ENCODE measurements at regions not wholly inside any gene's neighbourhood (a gene's known extent, or its start where the extent isn't known, plus 50 kb on each side); places are given as distances from the start of the nearest gene placed in this dataset.
"Not testable (repeated sequence)": the region's sequence is repeated elsewhere in the genome, so short reads cannot be mapped to it uniquely, and the experiment has no call there.

GRCh38 chr21:35719080-35719479 is 341.2 kb downstream of the SETD4 start:
- H3K27ac ChIP-seq (ENCODE audit: low read length), result no peak overlapping the region
- no peak overlapping the region for H3K4me3 ChIP-seq (ENCODE audit: low read length in 2 of 2)

DNA sequence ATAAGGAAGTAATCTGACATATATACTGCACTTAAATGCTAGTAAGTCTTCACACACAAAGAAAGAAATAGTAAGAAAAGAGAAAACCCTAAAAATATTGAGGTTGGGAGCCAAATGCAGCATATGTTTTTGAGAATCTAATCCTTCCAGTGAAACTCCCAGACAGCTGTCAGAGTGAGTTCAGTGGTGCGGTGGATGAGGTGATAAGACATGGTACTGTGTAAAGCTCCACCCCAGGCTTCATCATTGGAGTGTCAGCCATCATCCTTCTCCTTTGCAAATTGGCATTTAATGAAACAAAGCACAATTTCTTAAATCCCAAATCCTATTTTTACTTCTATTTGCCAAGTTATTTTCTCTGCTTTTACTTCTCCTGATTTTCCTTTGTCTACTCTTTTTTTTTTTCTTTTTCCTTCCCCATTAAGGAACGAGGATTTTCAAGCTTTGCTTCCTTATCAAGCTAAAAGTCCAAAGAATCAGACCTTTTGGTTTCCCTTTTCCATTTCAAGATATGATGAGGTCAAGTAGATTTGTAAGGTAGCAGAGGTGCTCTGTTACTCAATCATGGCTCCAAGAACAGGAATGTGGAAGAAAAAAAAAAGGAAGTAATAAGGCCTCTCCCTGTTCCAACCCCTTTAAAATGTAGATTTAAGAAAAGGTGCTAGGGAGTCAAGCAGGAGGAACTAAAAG is 343.3 kb downstream of the SETD4 start:
- H3K4me1 ChIP-seq (ENCODE audit: control insufficient read depth, insufficient read depth, low read length), result no peaks in the 10 kb centered on the region
- no peaks in the 10 kb centered on the region for H3K36me3 ChIP-seq (ENCODE audit: control insufficient read depth in 2 of 2, insufficient read depth in 2 of 2, low read length in 2 of 2)
- H3K27me3 ChIP-seq (ENCODE audit: control insufficient read depth in 1 of 2, insufficient read depth in 2 of 2, low read length in 2 of 2), result peaks cover 3 to 4% of the 10 kb centered on the region in 2 donors
- H3K9me3 ChIP-seq (ENCODE audit: control insufficient read depth in 2 of 2, low read length in 2 of 2), result no peaks in the 10 kb centered on the region
- H3K4me3 ChIP-seq (ENCODE audit: low read length in 2 of 2), result no peak overlapping the region
- no peak overlapping the region for H3K27ac ChIP-seq (ENCODE audit: low read length)
- H3K9ac ChIP-seq (ENCODE audit: low read length in 2 of 2), result no peak overlapping the region

More at GRCh38 chr21:35719080-35719479, 341.2 kb downstream of the SETD4 start:
- H3K27me3 ChIP-seq (ENCODE audit: control insufficient read depth in 1 of 2, insufficient read depth in 2 of 2, low read length in 2 of 2), result peaks cover 2 to 3% of the 10 kb centered on the region in 2 donors
- H3K9me3 ChIP-seq (ENCODE audit: control insufficient read depth in 2 of 2, low read length in 2 of 2), result no peaks in the 10 kb centered on the region
- H3K36me3 ChIP-seq (ENCODE audit: control insufficient read depth in 2 of 2, insufficient read depth in 2 of 2, low read length in 2 of 2), result no peaks in the 10 kb centered on the region
- H3K9ac ChIP-seq (ENCODE audit: low read length in 2 of 2), result no peak overlapping the region
- H3K4me1 ChIP-seq (ENCODE audit: control insufficient read depth, insufficient read depth, low read length), result no peaks in the 10 kb centered on the region

- Histone ChIP-seq H3K36me3 (ENCODE audit: control insufficient read depth in 2 of 2, insufficient read depth in 2 of 2, low read length in 2 of 2) (no peaks in the 10 kb centered on the region), H3K27ac (ENCODE audit: low read length) (no peak overlapping the region), H3K9me3 (ENCODE audit: control insufficient read depth in 2 of 2, low read length in 2 of 2) (no peaks in the 10 kb centered on the region), H3K9ac (ENCODE audit: low read length in 2 of 2) (no peak overlapping the region), H3K4me1 (ENCODE audit: control insufficient read depth, insufficient read depth, low read length) (no peaks in the 10 kb centered on the region), H3K4me3 (ENCODE audit: low read length in 2 of 2) (no peak overlapping the region), H3K27me3 (ENCODE audit: control insufficient read depth in 1 of 2, insufficient read depth in 2 of 2, low read length in 2 of 2) (peaks cover 3 to 4% of the 10 kb centered on the region in 2 donors)
These were observed 346.4 kb downstream of the SETD4 start for GRCh38 chr21:35713914-35714313.

GRCh38 chr21:35711661-35712060 is 348.7 kb downstream of the SETD4 start:
- no peaks in the 10 kb centered on the region for H3K4me1 ChIP-seq (ENCODE audit: control insufficient read depth, insufficient read depth, low read length)
- H3K27me3 ChIP-seq (ENCODE audit: control insufficient read depth in 1 of 2, insufficient read depth in 2 of 2, low read length in 2 of 2), result peaks cover 3 to 4% of the 10 kb centered on the region in 2 donors
- peaks cover 0 to 2% of the 10 kb centered on the region in 2 donors for H3K9me3 ChIP-seq (ENCODE audit: control insufficient read depth in 2 of 2, low read length in 2 of 2)
- no peaks in the 10 kb centered on the region for H3K36me3 ChIP-seq (ENCODE audit: control insufficient read depth in 2 of 2, insufficient read depth in 2 of 2, low read length in 2 of 2)
- no peak overlapping the region for H3K4me3 ChIP-seq (ENCODE audit: low read length in 2 of 2)
- no peak overlapping the region for H3K27ac ChIP-seq (ENCODE audit: low read length)
- no peak overlapping the region for H3K9ac ChIP-seq (ENCODE audit: low read length in 2 of 2)

DNA sequence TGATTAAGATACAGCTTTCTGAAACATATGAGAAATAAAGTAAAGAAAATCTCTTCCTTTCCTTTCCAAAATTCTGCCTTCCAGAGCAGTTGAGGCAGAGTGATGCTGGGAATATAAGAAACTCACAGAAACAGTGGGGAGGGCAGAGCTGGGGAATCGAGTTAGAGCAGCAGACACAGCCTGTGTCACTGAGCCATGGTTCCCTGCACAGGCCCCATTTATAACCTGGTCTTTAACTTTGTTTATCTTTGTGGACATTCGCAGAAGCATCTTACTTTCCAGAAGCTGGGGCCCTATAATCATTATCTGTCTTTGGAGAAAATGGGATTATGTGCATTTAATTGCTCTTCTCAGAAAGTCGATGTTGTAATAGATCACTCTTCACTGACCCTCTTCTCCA is 349.1 kb downstream of the SETD4 start:
- H3K27me3 ChIP-seq (ENCODE audit: control insufficient read depth in 1 of 2, insufficient read depth in 2 of 2, low read length in 2 of 2), result peaks cover 3 to 4% of the 10 kb centered on the region in 2 donors
- H3K4me3 ChIP-seq (ENCODE audit: low read length in 2 of 2), result no peak overlapping the region
- H3K27ac ChIP-seq (ENCODE audit: low read length), result no peak overlapping the region
- no peak overlapping the region for H3K9ac ChIP-seq (ENCODE audit: low read length in 2 of 2)
- peaks cover 0 to 2% of the 10 kb centered on the region in 2 donors for H3K9me3 ChIP-seq (ENCODE audit: control insufficient read depth in 2 of 2, low read length in 2 of 2)
- H3K4me1 ChIP-seq (ENCODE audit: control insufficient read depth, insufficient read depth, low read length), result no peaks in the 10 kb centered on the region
- H3K36me3 ChIP-seq (ENCODE audit: control insufficient read depth in 2 of 2, insufficient read depth in 2 of 2, low read length in 2 of 2), result no peaks in the 10 kb centered on the region

GRCh38 chr21:35709990-35710389 is 350.3 kb downstream of the SETD4 start:
- H3K36me3 ChIP-seq (ENCODE audit: control insufficient read depth in 2 of 2, insufficient read depth in 2 of 2, low read length in 2 of 2); H3K9ac ChIP-seq (ENCODE audit: low read length in 2 of 2); H3K9me3 ChIP-seq (ENCODE audit: control insufficient read depth in 2 of 2, low read length in 2 of 2); H3K4me3 ChIP-seq (ENCODE audit: low read length in 2 of 2); H3K27ac ChIP-seq (ENCODE audit: low read length); H3K27me3 ChIP-seq (ENCODE audit: control insufficient read depth in 1 of 2, insufficient read depth in 2 of 2, low read length in 2 of 2); H3K4me1 ChIP-seq (ENCODE audit: control insufficient read depth, insufficient read depth, low read length): not testable (repeated sequence)

GRCh38 chr21:35705888-35706287 is 354.4 kb downstream of the SETD4 start:
- Histone ChIP-seq H3K4me3 (ENCODE audit: low read length in 2 of 2) (no peak overlapping the region), H3K27me3 (ENCODE audit: control insufficient read depth in 1 of 2, insufficient read depth in 2 of 2, low read length in 2 of 2) (peaks cover 0 to 3% of the 10 kb centered on the region in 2 donors), H3K9ac (ENCODE audit: low read length in 2 of 2) (no peak overlapping the region), H3K9me3 (ENCODE audit: control insufficient read depth in 2 of 2, low read length in 2 of 2) (peaks cover 0 to 2% of the 10 kb centered on the region in 2 donors), H3K27ac (ENCODE audit: low read length) (no peak overlapping the region), H3K36me3 (ENCODE audit: control insufficient read depth in 2 of 2, insufficient read depth in 2 of 2, low read length in 2 of 2) (no peaks in the 10 kb centered on the region), H3K4me1 (ENCODE audit: control insufficient read depth, insufficient read depth, low read length) (no peaks in the 10 kb centered on the region)

- Histone ChIP-seq H3K9ac (ENCODE audit: low read length in 2 of 2) (no peak overlapping the region), H3K4me1 (ENCODE audit: control insufficient read depth, insufficient read depth, low read length) (no peaks in the 10 kb centered on the region), H3K27me3 (ENCODE audit: control insufficient read depth in 1 of 2, insufficient read depth in 2 of 2, low read length in 2 of 2) (peaks cover 0 to 3% of the 10 kb centered on the region in 2 donors), H3K36me3 (ENCODE audit: control insufficient read depth in 2 of 2, insufficient read depth in 2 of 2, low read length in 2 of 2) (no peaks in the 10 kb centered on the region), H3K27ac (ENCODE audit: low read length) (no peak overlapping the region), H3K4me3 (ENCODE audit: low read length in 2 of 2) (no peak overlapping the region), H3K9me3 (ENCODE audit: control insufficient read depth in 2 of 2, low read length in 2 of 2) (peaks cover 0 to 2% of the 10 kb centered on the region in 2 donors)
These were observed 355.0 kb downstream of the SETD4 start for GRCh38 chr21:35705237-35705887.

DNA sequence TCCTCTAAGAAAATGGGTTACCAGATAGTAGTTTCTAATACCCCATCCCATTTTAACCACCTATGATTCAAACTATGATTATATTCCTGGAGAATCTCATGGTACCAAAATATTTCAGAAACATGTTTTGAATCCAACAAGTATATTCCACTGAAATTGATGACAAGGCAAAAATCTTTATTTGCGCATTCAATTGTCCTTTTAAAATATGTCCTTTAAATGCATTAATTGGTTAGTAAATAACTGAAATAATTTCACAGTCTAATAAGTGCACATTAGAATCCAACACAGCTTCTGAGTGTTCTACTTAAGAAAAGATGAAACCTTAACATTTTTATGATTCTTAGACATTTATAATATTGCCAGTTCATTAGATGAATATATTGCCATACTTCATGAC is 356.6 kb downstream of the SETD4 start:
- no peak overlapping the region for H3K4me3 ChIP-seq (ENCODE audit: low read length in 2 of 2)
- H3K27ac ChIP-seq (ENCODE audit: low read length), result no peak overlapping the region
- no peaks in the 10 kb centered on the region for H3K4me1 ChIP-seq (ENCODE audit: control insufficient read depth, insufficient read depth, low read length)
- H3K9me3 ChIP-seq (ENCODE audit: control insufficient read depth in 2 of 2, low read length in 2 of 2), result peaks cover 0 to 2% of the 10 kb centered on the region in 2 donors
- H3K36me3 ChIP-seq (ENCODE audit: control insufficient read depth in 2 of 2, insufficient read depth in 2 of 2, low read length in 2 of 2), result no peaks in the 10 kb centered on the region
- no peak overlapping the region for H3K9ac ChIP-seq (ENCODE audit: low read length in 2 of 2)
- H3K27me3 ChIP-seq (ENCODE audit: control insufficient read depth in 1 of 2, insufficient read depth in 2 of 2, low read length in 2 of 2), result peaks cover 0 to 3% of the 10 kb centered on the region in 2 donors

- Histone ChIP-seq H3K27ac (ENCODE audit: low read length) (no peak overlapping the region), H3K36me3 (ENCODE audit: control insufficient read depth in 2 of 2, insufficient read depth in 2 of 2, low read length in 2 of 2) (no peaks in the 10 kb centered on the region), H3K4me3 (ENCODE audit: low read length in 2 of 2) (no peak overlapping the region), H3K9ac (ENCODE audit: low read length in 2 of 2) (no peak overlapping the region), H3K9me3 (ENCODE audit: control insufficient read depth in 2 of 2, low read length in 2 of 2) (no peaks in the 10 kb centered on the region), H3K27me3 (ENCODE audit: control insufficient read depth in 1 of 2, insufficient read depth in 2 of 2, low read length in 2 of 2) (peaks cover 0 to 3% of the 10 kb centered on the region in 2 donors), H3K4me1 (ENCODE audit: control insufficient read depth, insufficient read depth, low read length) (peaks cover 5% of the 10 kb centered on the region)
These were observed 361.0 kb downstream of the SETD4 start for GRCh38 chr21:35699361-35699760.

GRCh38 chr21:35697321-35697808 is 363.0 kb downstream of the SETD4 start:
- H3K27ac ChIP-seq (ENCODE audit: low read length), result no peak overlapping the region
- no peak overlapping the region for H3K4me3 ChIP-seq (ENCODE audit: low read length in 2 of 2)
- H3K9me3 ChIP-seq (ENCODE audit: control insufficient read depth in 2 of 2, low read length in 2 of 2), result no peaks in the 10 kb centered on the region
- H3K9ac ChIP-seq (ENCODE audit: low read length in 2 of 2), result no peak overlapping the region
- peaks cover 5% of the 10 kb centered on the region for H3K4me1 ChIP-seq (ENCODE audit: control insufficient read depth, insufficient read depth, low read length)
- H3K27me3 ChIP-seq (ENCODE audit: control insufficient read depth in 1 of 2, insufficient read depth in 2 of 2, low read length in 2 of 2), result no peaks in the 10 kb centered on the region
- H3K36me3 ChIP-seq (ENCODE audit: control insufficient read depth in 2 of 2, insufficient read depth in 2 of 2, low read length in 2 of 2), result no peaks in the 10 kb centered on the region
